Activated CD4-positive, CD25-positive, alpha-beta regulatory T cell (primary cell): ENCODE measurements at regions not wholly inside any gene's neighbourhood (a gene's known extent, or its start where the extent isn't known, plus 50 kb on each side); places are given as distances from the start of the nearest gene placed in this dataset.
"Not testable (repeated sequence)": the region's sequence is repeated elsewhere in the genome, so short reads cannot be mapped to it uniquely, and the experiment has no call there.

Experiments
- DNase-seq, 4 experiments: peaks; one replicate each; lab custom pipeline; 2025; lab: John Stamatoyannopoulos, UW

DNA sequence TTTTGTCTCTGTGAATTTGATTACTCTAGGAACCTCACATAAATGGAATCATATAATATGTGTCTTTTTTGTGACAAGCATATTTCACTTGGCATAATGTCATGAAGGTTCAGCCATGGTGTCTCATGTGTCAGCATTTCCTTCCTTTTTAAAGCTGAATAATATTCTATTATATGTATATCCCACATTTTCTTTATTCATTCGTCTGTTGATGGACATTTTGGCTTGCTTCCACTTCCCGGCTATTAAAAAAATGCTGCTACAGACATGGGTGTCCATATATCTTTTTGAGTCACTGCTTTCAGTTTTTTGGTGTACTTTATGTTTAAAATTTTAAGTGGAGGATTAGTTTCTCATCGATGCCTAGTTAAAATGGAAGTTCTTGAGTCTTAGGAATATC lies 59.8 kb upstream of the C5orf63 start:
- DNase-seq = no peak

DNA sequence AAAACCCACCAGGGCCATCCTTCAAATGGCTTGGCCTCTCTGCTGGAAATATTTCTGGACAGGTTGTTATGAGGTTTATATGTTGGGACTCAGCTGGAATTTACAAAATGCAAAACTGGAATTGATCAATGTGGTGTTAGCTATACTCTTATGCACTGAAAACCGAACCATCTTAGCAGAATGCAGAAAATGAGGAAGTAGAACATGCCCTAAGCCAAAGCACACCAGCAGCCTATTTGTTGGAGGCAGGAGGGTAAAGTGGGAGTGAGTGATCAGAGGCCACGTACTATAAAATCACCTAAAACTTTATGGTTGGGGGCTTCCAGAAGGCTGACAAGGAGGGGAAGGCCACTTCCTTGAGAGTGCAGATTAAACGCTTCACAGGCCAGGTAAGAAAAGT lies 63.6 kb upstream of the C5orf63 start:
- no peak for DNase-seq

DNA sequence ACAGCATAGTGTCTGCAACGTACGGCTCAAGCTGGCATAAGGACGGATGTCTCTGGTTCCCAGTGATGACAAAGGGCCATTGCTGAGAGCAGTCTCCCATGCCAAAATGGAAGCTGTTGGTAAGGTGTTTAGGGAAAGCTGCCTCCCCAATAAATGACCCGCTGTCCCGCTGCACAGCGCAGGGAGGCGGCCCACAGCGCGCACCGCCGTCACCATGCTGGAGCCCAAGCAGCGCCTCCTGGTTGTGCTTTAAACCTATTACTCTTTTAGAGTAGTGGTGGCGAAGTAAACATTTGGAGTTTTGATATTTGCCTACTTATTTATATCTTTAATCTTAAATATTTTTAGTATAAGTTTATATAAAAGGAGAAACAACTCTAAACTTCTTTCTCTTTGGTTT lies 70.4 kb upstream of the C5orf63 start:
- DNase-seq = no peak

DNA sequence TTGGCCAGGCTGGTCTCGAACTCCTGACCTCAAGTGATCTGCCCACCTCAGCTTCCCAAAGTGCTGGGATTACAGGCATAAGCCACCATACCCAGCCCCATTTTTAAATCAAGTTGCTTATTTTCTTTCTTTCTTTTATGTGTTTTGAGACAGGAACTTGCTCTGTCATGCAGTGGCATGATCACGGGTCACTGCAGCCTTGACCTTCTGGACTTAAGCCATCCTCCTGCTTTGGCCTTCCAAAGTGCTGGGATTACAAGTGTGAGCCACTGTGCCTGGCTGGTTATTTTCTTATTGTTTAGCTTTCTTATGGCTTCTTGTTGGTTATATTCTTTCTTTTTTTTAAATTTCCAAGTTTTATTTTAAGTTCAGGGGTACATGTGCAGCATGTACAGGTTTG lies 79.7 kb upstream of the C5orf63 start:
- DNase-seq = no peak

DNA sequence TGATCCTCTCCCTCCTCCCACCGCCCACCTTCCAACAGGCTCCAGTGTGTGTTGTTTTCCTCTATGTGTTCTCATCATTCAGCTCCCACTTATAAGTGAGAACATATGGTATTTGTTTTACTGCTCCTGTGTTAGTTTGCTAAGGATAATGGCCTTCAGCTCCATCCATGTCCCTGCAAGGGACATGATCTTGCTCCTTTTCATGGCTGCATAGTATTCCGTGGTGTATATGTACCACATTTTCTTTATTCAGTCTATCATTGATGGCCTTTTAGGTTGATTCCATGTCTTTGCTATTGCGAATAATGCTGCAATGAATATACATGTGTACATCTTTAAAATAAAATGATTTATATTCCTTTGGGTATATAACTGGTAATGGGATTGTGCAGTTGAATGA lies 80.2 kb upstream of the C5orf63 start:
- no peak for DNase-seq

DNA sequence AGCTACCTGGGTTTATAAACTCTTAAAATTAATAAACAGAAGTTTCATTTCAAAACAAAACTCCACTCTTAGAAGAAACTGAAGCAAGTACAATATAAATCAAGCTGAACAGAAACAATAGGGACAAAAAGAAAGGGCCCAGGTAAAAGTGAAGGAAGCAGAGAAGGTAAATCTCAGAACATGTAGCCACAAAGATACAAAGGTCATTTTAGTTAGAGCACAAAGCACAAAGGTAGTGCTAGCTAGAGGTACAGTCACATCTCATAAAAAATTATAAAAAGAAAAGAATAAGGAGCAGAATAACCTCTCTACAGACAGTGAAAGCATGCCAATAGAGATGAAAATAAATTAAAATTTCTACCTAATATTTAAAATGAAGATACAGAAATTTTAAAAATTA lies 90.4 kb upstream of the C5orf63 start:
- DNase-seq = no peak

DNA sequence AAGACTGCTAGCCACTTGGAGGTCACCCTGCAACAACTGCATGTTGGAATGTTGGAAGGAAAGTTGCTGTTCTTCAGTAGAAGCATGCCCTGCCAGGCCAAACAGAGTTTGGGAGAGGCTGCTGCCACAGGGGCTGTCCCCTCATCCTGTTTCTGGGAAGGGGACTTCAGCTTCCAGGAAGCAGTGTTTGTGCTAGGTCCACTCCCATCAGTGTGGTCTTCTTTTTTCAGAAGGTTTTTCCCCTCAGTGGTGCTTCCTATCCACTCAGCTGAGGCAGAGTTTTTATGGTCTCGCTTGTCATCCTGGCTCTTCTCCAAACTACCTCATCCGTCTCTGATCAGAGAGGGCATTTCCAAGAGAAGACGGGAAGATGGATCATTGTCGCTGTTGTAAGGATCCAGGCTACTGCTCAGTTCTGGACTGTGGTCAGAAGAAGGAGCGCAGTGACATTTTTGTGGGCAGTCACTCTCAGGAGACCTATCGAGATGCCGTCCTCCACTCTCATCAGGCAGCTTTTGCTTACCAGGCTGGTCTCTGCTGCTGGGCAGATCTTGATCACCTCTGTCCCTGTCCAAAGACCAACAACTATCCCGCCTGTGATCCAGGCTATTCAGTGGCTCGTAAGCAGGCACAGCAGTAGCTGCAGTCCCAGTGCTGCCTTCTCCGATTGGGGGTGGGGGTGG lies 97.8 kb upstream of the C5orf63 start:
- DNase-seq = no peak

DNA sequence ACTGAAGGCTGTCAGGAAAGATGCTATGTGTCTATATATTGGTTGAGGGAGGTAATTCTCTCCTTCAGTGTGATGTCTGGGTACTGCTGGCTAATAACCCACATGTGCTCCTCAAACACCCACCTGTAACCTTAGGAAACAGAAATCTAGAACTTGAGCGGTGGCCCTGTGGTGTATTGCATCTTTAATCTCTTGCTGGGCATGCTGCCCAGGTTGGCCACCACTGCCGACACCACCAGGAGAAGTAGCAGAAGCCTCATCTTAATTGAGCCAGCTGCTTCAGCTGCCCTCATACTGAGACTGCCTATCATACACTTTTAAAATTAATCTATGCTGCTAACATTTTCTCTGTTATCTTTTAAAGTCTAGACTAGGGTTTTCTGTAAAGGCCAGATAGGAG lies 103.5 kb upstream of the C5orf63 start:
- DNase-seq = no peak

DNA sequence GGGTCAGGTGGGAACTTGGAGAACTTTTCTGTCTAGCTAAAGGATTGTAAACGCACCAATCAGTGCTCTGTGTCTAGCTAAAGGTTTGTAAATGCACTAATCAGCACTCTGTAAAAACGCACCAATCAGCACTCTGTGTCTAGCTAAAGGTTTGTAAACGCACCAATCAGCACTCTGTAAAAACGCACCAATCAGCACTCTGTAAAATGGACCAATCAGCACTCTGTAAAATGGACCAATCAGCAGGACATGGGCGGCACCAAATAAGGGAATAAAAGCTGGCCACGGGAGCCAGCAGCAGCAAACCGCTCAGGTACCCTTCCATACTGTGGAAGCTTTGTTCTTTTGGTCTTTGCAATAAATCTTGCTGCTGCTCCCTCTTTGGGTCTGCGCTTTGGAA lies 108.0 kb upstream of the MEGF10 start:
- DNase-seq = not testable (repeated sequence)

DNA sequence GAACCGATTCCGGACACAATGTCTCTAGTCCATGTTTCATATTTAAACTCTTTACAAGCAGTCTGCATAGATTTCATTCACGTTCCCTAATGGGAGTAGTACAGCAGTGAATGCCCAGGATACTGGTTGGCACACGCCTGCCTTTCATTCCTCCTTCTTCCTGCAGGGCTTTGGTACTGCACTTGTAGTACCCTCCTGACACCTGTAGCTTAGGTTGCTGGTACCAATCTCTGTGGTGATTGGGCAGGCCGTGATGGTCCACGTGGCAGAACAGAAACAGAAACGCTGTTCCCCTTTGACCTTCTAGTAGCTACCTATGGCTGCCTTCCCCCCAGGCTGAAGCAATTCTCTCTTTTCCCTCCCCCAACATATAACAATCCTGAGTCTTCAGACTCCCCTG lies 107.3 kb upstream of the MEGF10 start:
- DNase-seq = no peak

DNA sequence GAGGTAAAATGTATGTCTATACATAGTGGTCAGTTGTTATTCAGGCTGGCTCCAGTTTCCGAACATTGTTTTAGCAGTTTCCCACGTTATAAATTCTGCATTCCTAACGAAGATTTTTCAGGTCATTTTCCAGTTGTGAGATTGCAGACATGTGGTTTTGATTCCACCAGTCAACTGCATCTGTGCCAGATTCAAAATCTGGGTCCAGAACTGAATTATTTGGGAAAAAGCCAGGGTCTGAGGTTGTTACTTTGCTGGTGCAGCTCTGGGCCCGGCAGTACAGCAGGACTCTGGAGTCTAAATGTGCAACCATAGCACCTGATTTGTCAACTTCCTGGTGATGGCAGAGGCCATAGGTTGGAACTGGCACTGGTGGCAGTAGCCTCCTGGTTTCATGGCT lies 105.7 kb upstream of the MEGF10 start:
- DNase-seq = no peak

DNA sequence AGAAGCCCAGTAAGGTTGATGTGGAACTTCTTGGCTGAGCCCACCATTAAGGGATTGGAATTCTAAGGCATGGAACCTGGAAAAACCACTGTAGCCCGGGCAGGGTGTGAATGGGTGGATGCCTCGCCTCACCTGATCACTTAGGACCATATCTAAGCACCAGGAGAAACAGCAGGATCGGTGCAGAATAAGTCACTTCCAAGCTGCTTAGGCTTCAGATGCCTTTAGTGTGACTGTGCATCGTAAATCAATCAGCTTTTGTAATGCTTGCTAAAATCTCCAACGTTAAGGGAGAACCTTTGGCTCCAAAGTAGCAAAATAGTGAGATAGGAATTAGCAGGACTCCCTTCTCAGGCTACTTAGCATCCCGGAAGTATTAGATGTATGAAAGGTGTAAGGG lies 103.9 kb upstream of the MEGF10 start:
- DNase-seq = no peak

DNA sequence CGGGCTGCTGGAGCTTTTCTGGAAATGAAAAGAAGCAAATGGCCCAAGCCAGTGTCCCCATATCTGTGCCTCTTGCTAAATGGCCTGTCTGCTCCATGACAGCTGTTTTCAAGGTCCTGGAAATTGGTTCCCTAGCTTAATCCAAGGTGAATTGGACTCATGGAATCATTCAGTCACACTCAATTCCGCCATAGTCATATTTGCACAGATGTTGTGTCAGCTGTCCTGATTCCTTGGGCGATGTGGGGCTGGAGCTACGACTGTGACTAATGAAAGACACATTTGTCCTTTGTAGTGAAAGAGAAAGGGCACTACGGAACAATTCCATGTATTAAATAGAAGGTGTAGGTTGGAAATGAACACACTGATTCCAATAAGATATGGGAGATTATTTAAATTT lies 102.9 kb upstream of the MEGF10 start:
- no peak for DNase-seq

DNA sequence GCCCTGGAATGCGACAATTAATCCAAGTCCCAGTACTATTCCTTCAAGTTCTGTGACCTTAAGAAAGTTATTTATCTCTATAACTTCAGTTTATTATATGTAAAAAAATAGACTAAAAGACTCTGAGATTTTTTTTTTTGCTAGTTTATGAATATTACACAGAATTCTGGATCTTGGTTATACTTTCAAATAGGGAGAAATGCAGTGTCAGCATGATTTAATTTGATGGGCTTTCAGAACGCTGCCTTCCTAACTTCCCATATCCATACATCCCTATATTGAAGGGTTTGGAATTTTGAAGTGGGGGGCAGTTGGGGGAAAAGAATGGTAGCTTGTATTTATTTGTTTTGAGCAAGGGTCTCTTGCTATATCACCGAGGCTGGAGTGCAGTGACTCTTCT lies 98.4 kb upstream of the MEGF10 start:
- DNase-seq = no peak

DNA sequence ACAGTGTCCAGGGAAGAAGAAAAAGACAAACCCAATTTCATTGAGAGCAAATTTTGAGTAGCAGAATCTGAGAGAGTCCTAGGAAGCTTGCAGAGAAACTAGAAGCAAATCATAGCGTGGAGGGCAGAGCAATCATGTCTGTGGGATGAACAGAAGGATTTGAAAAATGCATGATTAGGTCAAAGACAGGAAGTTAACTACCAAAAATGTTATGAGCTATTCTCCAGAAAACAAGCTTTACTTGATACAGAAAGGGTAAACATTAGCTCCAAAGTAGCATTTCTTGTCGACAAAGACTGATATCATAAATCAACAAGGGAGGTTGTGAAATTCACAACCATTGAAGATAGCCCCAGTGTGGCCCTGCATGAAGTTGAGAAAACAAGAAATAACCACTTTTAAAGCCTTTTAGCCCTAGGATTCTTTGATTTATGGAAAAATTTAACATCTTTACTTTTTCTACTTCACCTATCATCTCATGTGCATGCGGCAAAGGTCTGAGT lies 97.7 kb upstream of the MEGF10 start:
- no peak for DNase-seq

DNA sequence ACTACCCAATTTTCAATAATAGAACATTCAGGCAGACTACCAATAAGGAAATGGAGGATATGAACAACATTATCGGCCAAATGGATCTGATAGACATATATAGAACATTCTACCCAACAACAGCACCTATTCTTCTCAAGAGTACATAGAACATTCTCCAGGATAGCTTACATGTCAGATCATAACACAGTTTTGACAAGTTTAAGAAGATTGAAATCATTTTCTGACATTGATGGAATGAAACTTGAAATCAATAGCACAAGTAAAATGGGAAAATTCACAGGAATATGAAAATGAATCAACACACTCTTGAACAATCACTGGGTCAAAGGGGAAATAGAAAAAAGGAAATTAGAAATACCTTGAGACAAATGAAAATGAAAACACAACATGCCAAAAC lies 94.6 kb upstream of the MEGF10 start:
- no peak for DNase-seq

DNA sequence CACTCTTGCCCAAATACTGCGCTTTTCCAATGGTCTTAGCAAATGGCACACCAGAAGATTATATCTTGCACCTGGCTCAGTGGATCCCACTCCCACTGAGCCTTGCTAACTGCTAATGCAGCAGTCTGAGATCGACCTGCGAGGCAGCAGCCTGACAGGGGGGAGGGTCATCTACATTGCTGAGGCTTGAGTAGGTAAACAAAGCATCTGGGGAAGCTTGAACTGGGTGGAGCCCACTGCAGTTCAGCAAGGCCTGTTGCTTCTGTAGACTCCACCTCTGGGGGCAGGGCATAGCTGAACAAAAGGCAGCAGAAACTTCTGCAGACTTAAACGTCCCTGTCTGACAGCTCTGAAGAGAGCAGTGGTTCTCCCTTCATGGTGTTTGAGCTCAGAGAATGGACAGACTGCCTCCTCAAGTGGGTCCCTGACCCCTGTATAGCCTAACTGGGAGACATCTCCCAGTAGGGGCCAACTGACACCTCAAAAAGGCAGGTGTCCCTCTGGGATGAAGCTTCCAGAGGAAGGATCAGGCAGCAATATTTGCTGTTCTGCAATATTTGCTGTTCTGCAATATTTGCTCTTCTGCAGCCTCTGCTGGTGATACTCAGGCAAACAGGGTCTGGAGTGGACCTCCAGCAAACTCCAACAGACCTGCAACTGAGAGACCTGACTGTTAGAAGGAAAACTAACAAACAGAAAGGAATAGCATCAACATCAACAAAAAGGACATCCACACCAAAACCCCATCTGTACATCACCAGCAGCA lies 93.0 kb upstream of the MEGF10 start:
- not testable (repeated sequence) for DNase-seq

DNA sequence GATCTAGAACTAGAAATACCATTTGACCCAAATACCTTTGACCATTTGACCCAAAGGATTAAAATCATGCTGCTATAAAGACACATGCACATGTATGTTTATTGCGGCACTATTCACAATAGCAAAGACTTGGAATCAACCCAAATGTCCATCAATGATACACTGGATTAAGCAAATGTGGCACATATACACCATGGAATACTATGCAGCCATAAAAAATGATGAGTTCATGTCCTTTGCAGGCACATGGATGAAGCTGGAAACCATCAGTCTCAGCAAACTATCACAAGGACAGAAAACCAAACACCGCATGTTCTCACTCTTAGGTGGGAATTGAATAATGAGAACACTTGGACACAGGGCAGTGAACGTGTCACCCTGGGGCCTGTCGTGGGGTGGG lies 87.9 kb upstream of the MEGF10 start:
- not testable (repeated sequence) for DNase-seq

DNA sequence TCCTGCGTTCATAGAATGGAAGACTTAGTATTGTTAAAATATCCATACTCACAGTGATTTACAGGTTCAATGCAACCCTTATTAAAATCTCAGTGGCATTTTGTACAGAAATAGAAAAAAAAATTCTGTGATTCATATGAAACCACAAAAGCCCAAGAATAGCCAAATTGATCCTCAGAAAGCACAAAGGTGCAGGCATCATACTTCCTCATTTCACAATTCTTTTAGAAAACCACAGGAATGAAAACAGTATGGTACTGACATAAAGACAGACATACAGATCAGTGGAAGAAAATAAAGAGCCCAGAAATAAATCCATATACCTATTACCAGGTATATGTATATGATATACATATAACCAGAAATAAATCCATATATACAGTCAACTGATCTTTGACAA lies 86.8 kb upstream of the MEGF10 start:
- no peak for DNase-seq

DNA sequence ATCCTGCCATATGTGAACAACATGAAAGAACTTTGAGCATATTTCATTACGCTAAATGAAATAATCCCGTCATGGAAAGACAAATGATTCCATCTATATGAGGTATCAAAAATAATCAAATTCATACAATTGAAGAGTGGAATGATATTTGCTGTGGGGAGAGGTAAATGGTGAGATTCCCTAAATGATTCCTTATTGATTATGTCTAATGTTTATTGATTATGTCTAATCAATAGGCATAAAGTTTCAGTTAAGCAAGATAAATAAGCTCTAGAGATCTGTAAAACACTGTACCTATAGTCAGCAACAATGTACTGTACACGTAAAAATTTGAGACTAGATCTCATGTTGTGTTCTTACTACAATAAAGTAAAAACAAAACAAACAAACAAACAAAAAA lies 85.4 kb upstream of the MEGF10 start:
- no peak for DNase-seq

DNA sequence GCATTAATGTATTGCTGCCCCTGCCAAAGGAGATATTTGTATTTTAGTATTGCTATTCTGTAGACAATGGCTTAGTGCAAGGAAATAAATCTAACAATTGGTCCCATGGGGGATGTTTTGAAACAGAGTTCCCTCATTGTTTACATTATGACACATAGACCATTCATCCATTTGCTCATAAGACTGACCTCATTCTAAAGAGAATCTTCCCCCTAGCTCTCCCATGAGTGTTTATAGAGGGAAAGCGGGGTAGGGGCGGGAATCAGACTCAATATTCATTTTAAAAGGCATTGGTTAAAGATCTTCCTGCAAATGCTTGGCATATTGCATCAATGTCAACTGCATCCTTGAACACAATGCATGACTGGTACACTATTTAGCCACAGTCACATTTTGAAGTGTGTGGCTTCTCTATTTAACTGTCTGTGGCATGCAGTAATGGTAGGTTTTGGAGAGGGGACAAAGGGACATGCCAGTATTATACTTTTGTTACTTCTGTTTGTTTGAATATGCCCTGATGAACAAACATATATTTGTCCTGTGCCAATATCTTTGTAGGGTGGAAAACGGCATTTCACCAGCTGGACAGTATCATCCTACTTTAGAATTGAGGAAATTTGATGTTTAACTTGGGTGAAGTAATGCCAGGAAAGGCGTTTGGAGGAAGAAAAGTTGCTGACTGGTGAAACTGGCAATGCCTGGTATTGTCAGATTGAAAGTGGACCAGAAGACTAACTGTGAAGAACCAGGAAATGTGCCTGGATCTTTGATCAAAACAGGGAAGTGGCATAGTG lies 84.1 kb upstream of the MEGF10 start:
- no peak for DNase-seq

DNA sequence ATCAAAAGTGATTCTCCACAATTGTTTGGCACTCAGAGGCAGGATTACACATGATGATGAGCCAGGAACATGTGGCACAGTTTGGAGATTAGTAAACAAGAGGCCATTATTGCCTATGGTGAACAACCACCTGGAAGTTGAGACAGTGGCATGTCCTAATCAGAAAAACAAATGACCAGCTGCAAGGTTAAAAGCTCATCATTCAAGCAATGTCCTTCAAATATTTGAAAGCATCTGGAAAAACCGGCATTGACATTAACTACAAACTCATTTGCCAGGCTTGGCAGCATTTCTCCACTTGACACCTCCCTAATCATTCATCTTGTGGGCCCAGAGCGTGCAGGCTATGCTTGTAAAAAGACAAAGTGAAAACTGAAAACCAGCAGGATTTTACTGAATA lies 80.6 kb upstream of the MEGF10 start:
- DNase-seq = no peak

DNA sequence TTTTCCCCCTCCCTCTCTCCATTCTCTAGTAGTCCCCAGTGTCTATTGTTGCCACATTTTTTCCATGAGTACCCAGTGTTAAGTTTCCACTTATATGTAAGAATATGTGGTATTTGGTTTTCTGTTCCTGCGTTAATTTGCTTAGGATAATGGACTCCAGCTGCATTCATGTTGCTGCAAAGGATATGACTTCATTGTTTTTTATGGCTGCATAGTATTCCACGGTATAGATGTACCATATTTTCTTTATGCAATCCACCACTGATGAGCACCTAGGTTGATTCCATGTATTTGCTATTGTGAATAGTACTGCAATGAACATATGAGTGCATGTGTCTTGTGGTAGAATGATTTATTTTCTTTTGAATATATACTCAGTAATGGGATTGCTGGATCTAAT lies 77.4 kb upstream of the MEGF10 start:
- no peak for DNase-seq
